Hematopoietic multipotent progenitor cell treated with erythropoietin and hydrocortisone succinate and interleukin-3 and kit ligand, for 4 days (in vitro differentiated cells): ENCODE measurements at regions not wholly inside any gene's neighbourhood (a gene's known extent, or its start where the extent isn't known, plus 50 kb on each side); places are given as distances from the start of the nearest gene placed in this dataset.

ENCODE experiments used
- DNase-seq: peaks from one replicate; pipeline ENCODE4 v3.0.0-alpha.2; 2015

- DNase-seq = no peak
These were observed 276.3 kb downstream of the GPR37 start for GRCh38 chr7:124489082-124489819.

GRCh38 chr7:124482229-124482628 is 283.4 kb downstream of the GPR37 start:
- no peak for DNase-seq

GRCh38 chr7:124480821-124481290 is 284.7 kb downstream of the GPR37 start:
- DNase-seq = no peak

- DNase-seq = no peak
These were observed 285.4 kb downstream of the GPR37 start for GRCh38 chr7:124480036-124480820.

GRCh38 chr7:124462249-124462648 is 303.3 kb downstream of the GPR37 start:
- no peak for DNase-seq

- no peak for DNase-seq
These were observed 305.0 kb downstream of the GPR37 start for GRCh38 chr7:124460555-124460954.

- DNase-seq = no peak
These were observed 305.5 kb downstream of the GPR37 start for GRCh38 chr7:124460056-124460450.

GRCh38 chr7:124459101-124460055 is 306.2 kb downstream of the GPR37 start:
- no peak for DNase-seq

GRCh38 chr7:124457841-124458240 is 307.8 kb downstream of the GPR37 start:
- no peak for DNase-seq

GRCh38 chr7:124456286-124456685 is 309.3 kb downstream of the GPR37 start:
- DNase-seq = no peak

- no peak for DNase-seq
These were observed 313.4 kb downstream of the GPR37 start for GRCh38 chr7:124452186-124452585.

- no peak for DNase-seq
These were observed 315.7 kb downstream of the GPR37 start for GRCh38 chr7:124449896-124450295.

GRCh38 chr7:124444696-124445480 is 320.7 kb downstream of the GPR37 start:
- no peak for DNase-seq

GRCh38 chr7:124443762-124444161 is 321.8 kb downstream of the GPR37 start:
- DNase-seq = no peak

GRCh38 chr7:124440081-124440480 is 325.5 kb downstream of the GPR37 start:
- no peak for DNase-seq

GRCh38 chr7:124432009-124432578 is 333.5 kb downstream of the GPR37 start:
- no peak for DNase-seq

GRCh38 chr7:124429923-124430322 is 335.7 kb downstream of the GPR37 start:
- DNase-seq = no peak

GRCh38 chr7:124428781-124429180 is 336.8 kb downstream of the GPR37 start:
- no peak for DNase-seq

- no peak for DNase-seq
These were observed 339.0 kb downstream of the GPR37 start for GRCh38 chr7:124426621-124427020.

GRCh38 chr7:124423863-124424262 is 341.7 kb downstream of the GPR37 start:
- no peak for DNase-seq

- DNase-seq = no peak
These were observed 343.5 kb downstream of the GPR37 start for GRCh38 chr7:124422081-124422480.

- no peak for DNase-seq
These were observed 345.2 kb downstream of the GPR37 start for GRCh38 chr7:124420367-124420766.
